IPS-NIHi11 (cell line): ENCODE measurements at regions not wholly inside any gene's neighbourhood (a gene's known extent, or its start where the extent isn't known, plus 50 kb on each side); places are given as distances from the start of the nearest gene placed in this dataset.

Experiments
- DNase-seq: peaks from one replicate; pipeline ENCODE4 v3.0.0; 2012; ENCODE audit warnings: mixed read lengths, low spot score

GRCh38 chr4:182143822-182144625 lies 99.2 kb upstream of the TENM3 start:
- DNase-seq = peak; percentile 75

GRCh38 chr4:182144626-182145333 lies 98.4 kb upstream of the TENM3 start:
- peak; percentile 34 for DNase-seq

GRCh38 chr4:182145334-182145905 lies 97.8 kb upstream of the TENM3 start:
- DNase-seq = no peak

GRCh38 chr4:182147391-182147790 lies 95.8 kb upstream of the TENM3 start:
- no peak for DNase-seq

GRCh38 chr4:182150645-182151044 lies 92.6 kb upstream of the TENM3 start:
- DNase-seq = no peak

GRCh38 chr4:182155806-182156205 lies 87.4 kb upstream of the TENM3 start:
- no peak for DNase-seq

- DNase-seq = no peak
Measured at GRCh38 chr4:182163180-182163579, 80.0 kb upstream of the TENM3 start.

- DNase-seq = no peak
Measured at GRCh38 chr4:182169572-182169971, 73.6 kb upstream of the TENM3 start.

GRCh38 chr4:182169987-182170386 lies 73.2 kb upstream of the TENM3 start:
- DNase-seq = no peak

- no peak for DNase-seq
Measured at GRCh38 chr4:182170417-182170935, 72.7 kb upstream of the TENM3 start.

DNA sequence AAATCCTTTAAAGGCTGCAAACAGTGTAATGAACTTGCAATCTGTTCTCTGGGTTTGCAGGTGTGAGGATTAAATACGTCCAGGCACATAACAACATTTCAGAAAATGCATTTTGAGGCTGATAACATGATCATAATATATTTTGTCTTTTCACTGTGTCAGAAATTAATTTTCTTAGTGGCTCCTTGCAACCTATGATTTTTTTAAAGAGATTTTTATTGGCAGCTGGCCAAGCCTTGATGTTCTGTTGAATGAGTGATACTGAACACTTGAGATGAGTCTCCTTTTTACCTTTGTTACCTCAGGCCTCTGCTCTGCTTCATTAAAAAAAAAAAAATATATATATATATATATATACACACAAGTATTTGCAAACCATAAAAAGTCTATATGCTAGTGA lies 68.2 kb upstream of the TENM3 start:
- DNase-seq = no peak

DNA sequence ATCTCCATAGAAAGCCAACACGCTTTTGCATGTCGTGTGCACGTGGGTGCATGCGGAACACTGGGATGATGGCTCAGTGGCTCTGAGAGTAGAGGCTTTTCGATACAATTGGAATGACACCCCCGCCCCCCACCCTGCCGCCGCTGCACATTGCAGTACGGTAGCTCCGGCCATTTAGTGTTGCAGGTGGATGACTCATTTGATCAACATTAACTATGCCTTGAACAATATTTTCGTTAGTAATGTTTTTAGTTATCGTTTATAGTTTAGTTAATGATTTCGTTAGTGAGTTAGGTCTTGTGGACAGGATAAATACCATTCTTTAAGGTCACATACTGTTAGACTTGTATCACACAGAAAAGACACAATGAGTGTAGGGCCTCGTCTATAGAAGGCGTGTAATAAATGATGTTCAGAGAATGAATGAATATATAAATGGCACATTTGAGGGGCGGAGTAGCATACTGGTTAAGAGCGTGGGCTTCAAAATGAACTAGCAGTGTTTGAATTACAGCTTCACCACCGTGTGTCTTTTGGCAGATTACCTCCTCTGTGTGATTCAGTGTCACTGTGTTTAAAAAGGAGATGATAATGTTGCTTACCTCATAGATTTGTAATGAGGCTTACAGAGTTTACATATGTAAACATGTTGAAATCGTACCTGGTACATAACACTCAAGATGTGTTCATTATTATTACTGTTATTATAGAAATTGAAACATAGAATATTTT lies 67.2 kb upstream of the TENM3 start:
- DNase-seq = no peak

DNA sequence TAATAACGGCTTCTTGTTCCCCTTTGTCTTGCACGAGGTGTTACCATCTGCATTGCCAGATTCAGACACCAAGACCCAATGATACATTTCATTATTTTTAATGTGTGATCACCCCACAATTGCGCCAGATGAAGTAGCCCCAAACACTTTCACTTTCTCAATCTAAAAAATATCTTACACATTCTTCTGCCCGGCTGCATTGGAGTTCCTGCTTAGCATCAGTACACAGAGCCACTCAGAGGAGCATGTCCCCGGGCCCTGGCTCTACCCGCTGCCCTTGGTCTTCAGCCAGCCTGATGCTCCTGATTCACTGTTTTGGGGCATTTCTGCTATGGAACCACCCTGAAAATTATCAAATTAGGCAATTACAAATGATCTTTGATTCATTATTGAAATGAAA lies 66.0 kb upstream of the TENM3 start:
- DNase-seq = no peak

GRCh38 chr4:182179105-182179504 lies 64.1 kb upstream of the TENM3 start:
- DNase-seq = peak; percentile 16

GRCh38 chr4:182179751-182180150 lies 63.5 kb upstream of the TENM3 start:
- DNase-seq = no peak

GRCh38 chr4:182185491-182185890 lies 57.7 kb upstream of the TENM3 start:
- no peak for DNase-seq

DNA sequence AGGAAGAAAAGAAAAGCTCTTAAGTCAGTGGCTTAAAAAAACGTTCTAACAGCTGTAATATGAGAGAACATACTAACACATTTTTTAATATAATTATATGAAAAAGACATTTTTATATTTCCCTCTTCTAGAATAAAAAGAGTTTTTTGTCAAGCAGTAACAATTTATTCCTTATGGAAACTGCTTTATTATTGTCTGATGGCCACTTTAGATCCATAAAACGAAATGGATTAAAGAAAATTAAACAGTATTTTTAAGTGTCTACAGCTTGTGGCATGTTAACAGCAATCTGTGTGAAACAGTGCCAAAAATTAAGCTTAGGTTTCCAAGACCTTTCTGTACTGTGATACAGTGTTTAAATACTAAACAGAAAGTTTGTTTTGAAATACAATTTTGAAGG lies 55.5 kb upstream of the TENM3 start:
- no peak for DNase-seq

DNA sequence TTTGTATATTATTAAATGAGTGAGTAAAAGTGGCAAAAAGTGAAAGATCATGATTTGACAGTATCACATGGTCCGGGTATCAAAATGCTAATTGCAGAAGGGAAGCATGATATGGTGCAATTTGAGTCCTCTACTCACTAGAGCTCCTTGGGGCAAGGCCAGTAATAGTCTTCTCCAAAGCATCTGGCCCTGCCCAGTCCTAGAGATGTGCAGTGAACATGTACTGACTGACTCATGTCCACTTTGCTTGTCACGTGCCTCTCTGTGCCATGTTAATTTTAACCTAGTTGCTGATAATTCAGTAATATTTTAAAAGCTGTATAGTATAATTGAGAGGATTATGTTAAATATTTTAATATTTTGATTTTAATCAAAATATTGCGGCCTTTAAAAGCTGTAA lies 54.6 kb upstream of the TENM3 start:
- no peak for DNase-seq

- DNase-seq = no peak
Measured at GRCh38 chr4:182189103-182189878, 53.9 kb upstream of the TENM3 start.

DNA sequence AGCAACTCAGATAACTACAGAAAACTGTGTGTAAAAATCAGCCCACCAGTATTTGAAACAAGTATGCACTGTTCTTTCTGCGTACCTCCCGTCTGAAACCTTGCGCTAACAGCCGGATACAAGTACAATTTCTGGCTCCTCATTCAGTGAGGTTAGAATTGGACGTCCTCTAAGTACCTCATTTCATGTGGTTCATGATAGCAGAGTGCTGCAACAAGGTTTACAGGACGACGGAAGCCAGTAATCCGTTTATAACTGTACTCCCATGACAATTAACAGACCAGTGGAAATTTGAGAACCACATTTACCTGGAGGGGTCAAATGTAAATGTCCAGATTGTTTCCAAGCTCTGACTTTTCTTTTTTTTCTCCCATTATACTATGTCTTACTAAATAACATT lies 52.9 kb upstream of the TENM3 start:
- no peak for DNase-seq

GRCh38 chr4:182192511-182193181 lies 50.6 kb upstream of the TENM3 start:
- no peak for DNase-seq
